ENCODE measurements at regions not wholly inside any gene's neighbourhood (a gene's known extent, or its start where the extent isn't known, plus 50 kb on each side); places are given as distances from the start of the nearest gene placed in this dataset.

- no peak overlapping the region for H3K27ac ChIP-seq (ENCODE audit: extremely low read depth, low read depth, low read length)
- CTCF ChIA-PET: no interaction called here
- no peaks in the 10 kb centered on the region; the same call in 1 of the 2 replicates for H3K9me3 ChIP-seq (ENCODE audit: control insufficient read depth, insufficient read depth, low read depth, low read length)
- no peak for TF ChIP-seq ZNF433 (tag by site-specific recombination; IDR thresholded peaks at IDR 0.05; ENCODE audit: low read depth)
- TF ChIP-seq ZNF473 (tag by site-specific recombination; IDR thresholded peaks at IDR 0.05): no peak
- TF ChIP-seq ZFP3 (tag by site-specific recombination; IDR thresholded peaks at IDR 0.05; ENCODE audit: low read depth): no peak
- H3K4me3 ChIP-seq (ENCODE audit: low read depth, low read length): no peak overlapping the region
- POLR2A ChIA-PET: no interaction called here
- H3K36me3 ChIP-seq (ENCODE audit: control insufficient read depth in 2 of 2, insufficient read depth in 1 of 2, low read length in 2 of 2): no peaks in the 10 kb centered on the region
- no peaks in the 10 kb centered on the region for H3K4me1 ChIP-seq (ENCODE audit: control insufficient read depth, insufficient read depth, low read length)
Measured at GRCh38 chrX:113075521-113075920, 234.9 kb upstream of the AMOT start.

GRCh38 chrX:113059714-113060113, 219.1 kb upstream of the AMOT start:
- Histone ChIP-seq H3K4me1 (ENCODE audit: control insufficient read depth, insufficient read depth, low read length) (no peaks in the 10 kb centered on the region), H3K36me3 (ENCODE audit: control insufficient read depth in 2 of 2, insufficient read depth in 1 of 2, low read length in 2 of 2) (no peaks in the 10 kb centered on the region), H3K4me3 (ENCODE audit: low read depth, low read length) (no peak overlapping the region), H3K27ac (ENCODE audit: extremely low read depth, low read depth, low read length) (no peak overlapping the region), H3K9me3 (ENCODE audit: control insufficient read depth, insufficient read depth, low read depth, low read length) (peaks cover 2% of the 10 kb centered on the region)
- CTCF ChIA-PET: interaction anchor here (0.6 kb wide), 1 partner anchor 74 kb away, joined by 5 read pairs; no protein-coding TSS in a partner anchor
- POLR2A ChIA-PET: no interaction called here
- no peak for TF ChIP-seq ZNF670 (tag by site-specific recombination; IDR thresholded peaks at IDR 0.05; ENCODE audit: low read depth)
- no peak for TF ChIP-seq ZNF202 (tag by site-specific recombination; IDR thresholded peaks at IDR 0.05; ENCODE audit: borderline replicate concordance)
- TF ChIP-seq OVOL3 (tag by site-specific recombination; IDR thresholded peaks at IDR 0.05): no peak
- no peak for TF ChIP-seq BCL11A (tag by site-specific recombination; IDR thresholded peaks at IDR 0.05; ENCODE audit: low read depth)
- TF ChIP-seq ZBTB20 (tag by site-specific recombination; IDR thresholded peaks at IDR 0.05): no peak
- TF ChIP-seq ZNF521 (tag by site-specific recombination; IDR thresholded peaks at IDR 0.05): no peak
- no peak for TF ChIP-seq ZNF292 (tag by site-specific recombination; IDR thresholded peaks at IDR 0.05; ENCODE audit: borderline replicate concordance, low read depth)

GRCh38 chrX:113058634-113059033, 218.0 kb upstream of the AMOT start:
- ChIA-PET POLR2A (no interaction called here), CTCF (no interaction called here)
- Histone ChIP-seq H3K9me3 (ENCODE audit: control insufficient read depth, insufficient read depth, low read depth, low read length) (peaks cover 2% of the 10 kb centered on the region), H3K27ac (ENCODE audit: extremely low read depth, low read depth, low read length) (no peak overlapping the region), H3K36me3 (ENCODE audit: control insufficient read depth in 2 of 2, insufficient read depth in 1 of 2, low read length in 2 of 2) (no peaks in the 10 kb centered on the region), H3K4me1 (ENCODE audit: control insufficient read depth, insufficient read depth, low read length) (no peaks in the 10 kb centered on the region), H3K4me3 (ENCODE audit: low read depth, low read length) (no peak overlapping the region)
- TF ChIP-seq ZNF394 (tag by site-specific recombination; IDR thresholded peaks at IDR 0.05; ENCODE audit: borderline replicate concordance): no peak
- no peak for TF ChIP-seq ZNF211 (tag by site-specific recombination; IDR thresholded peaks at IDR 0.05; ENCODE audit: low read depth)
- TF ChIP-seq ZNF366 (tag by site-specific recombination; conservative IDR thresholded peaks at IDR 0.05): no peak

GRCh38 chrX:113048896-113049295, 208.3 kb upstream of the AMOT start:
- Histone ChIP-seq H3K9me3 (ENCODE audit: control insufficient read depth, insufficient read depth, low read depth, low read length) (no peaks in the 10 kb centered on the region), H3K36me3 (ENCODE audit: control insufficient read depth in 2 of 2, insufficient read depth in 1 of 2, low read length in 2 of 2) (no peaks in the 10 kb centered on the region), H3K4me3 (ENCODE audit: low read depth, low read length) (no peak overlapping the region), H3K27ac (ENCODE audit: extremely low read depth, low read depth, low read length) (no peak overlapping the region), H3K4me1 (ENCODE audit: control insufficient read depth, insufficient read depth, low read length) (no peaks in the 10 kb centered on the region)
- CTCF ChIA-PET: no interaction called here
- POLR2A ChIA-PET: no interaction called here
- TF ChIP-seq ZNF580 (tag by site-specific recombination; IDR thresholded peaks at IDR 0.05) (no peak), ZBTB21 (tag by site-specific recombination; IDR thresholded peaks at IDR 0.05) (no peak), ZBTB6 (tag by site-specific recombination; IDR thresholded peaks at IDR 0.05) (no peak), OVOL3 (tag by site-specific recombination; IDR thresholded peaks at IDR 0.05) (no peak), ZNF416 (tag by site-specific recombination; IDR thresholded peaks at IDR 0.05) (no peak), ZNF558 (tag by site-specific recombination; IDR thresholded peaks at IDR 0.05) (no peak), SP3 (tag by site-specific recombination; IDR thresholded peaks at IDR 0.05) (no peak), ZNF341 (tag by site-specific recombination; IDR thresholded peaks at IDR 0.05; ENCODE audit: low read depth) (no peak), ZNF140 (tag by site-specific recombination; IDR thresholded peaks at IDR 0.05) (no peak), ZNF785 (tag by site-specific recombination; IDR thresholded peaks at IDR 0.05) (no peak)

Measured in HEK293 (cell line).